GM06990 (cell line): ENCODE measurements at regions not wholly inside any gene's neighbourhood (a gene's known extent, or its start where the extent isn't known, plus 50 kb on each side); places are given as distances from the start of the nearest gene placed in this dataset.
A peak's percentile ranks its signal among the peaks of the same experiment; 100 is the strongest.

Experiments used
- DNase-seq: peaks from one replicate; pipeline ENCODE4 v3.0.0-alpha.2; 2011; ENCODE audit not compliant: insufficient read length; ENCODE audit errors: extremely low read depth
- H3K27me3 ChIP-seq: replicated peaks from 2 replicates; pipeline ENCODE4 v1.6.0; 2011; ENCODE audit warnings: low read length; ENCODE audit not compliant: control insufficient read depth, insufficient read depth
- H3K36me3 ChIP-seq: 2 replicates; pipeline ENCODE4 v1.5.1; 2011; ENCODE audit warnings: low read length; ENCODE audit not compliant: control insufficient read depth, insufficient read depth
- H3K4me3 ChIP-seq: replicated peaks from 2 replicates; pipeline ENCODE4 v1.5.1; 2011; ENCODE audit warnings: low read depth, mild to moderate bottlenecking, control low read depth, low read length
- CTCF ChIP-seq: IDR thresholded peaks from 2 replicates; pipeline ENCODE4 v1.5.1; 2011; ENCODE audit warnings: low read length, control low read depth, mild to moderate bottlenecking, inconsistent platforms; ENCODE audit not compliant: insufficient read depth, poor library complexity, severe bottlenecking

- Histone ChIP-seq H3K4me3 (no peak overlapping the region), H3K36me3 (no peaks in the 10 kb centered on the region), H3K27me3 (no peaks in the 10 kb centered on the region)
- DNase-seq = no peak
- TF ChIP-seq CTCF = no peak
Observed at GRCh38 chr3:118754406-118755252, 280.0 kb downstream of the IGSF11 start.

- Histone ChIP-seq H3K27me3 (no peaks in the 10 kb centered on the region), H3K36me3 (no peaks in the 10 kb centered on the region), H3K4me3 (no peak overlapping the region)
- DNase-seq = no peak
- no peak for TF ChIP-seq CTCF
Observed at GRCh38 chr3:118755253-118755801, 279.3 kb downstream of the IGSF11 start.

GRCh38 chr3:118760585-118761290, 273.9 kb downstream of the IGSF11 start:
- no peak overlapping the region for H3K4me3 ChIP-seq

GRCh38 chr3:118761291-118761606, 273.4 kb downstream of the IGSF11 start:
- TF ChIP-seq CTCF = no peak
- Histone ChIP-seq H3K27me3 (no peaks in the 10 kb centered on the region), H3K36me3 (no peaks in the 10 kb centered on the region; the same call in 1 of the 2 replicates), H3K4me3 (no peak overlapping the region)
- no peak for DNase-seq

More at GRCh38 chr3:118760585-118761290, 273.9 kb downstream of the IGSF11 start:
- Histone ChIP-seq H3K27me3 (no peaks in the 10 kb centered on the region), H3K36me3 (no peaks in the 10 kb centered on the region; the same call in 1 of the 2 replicates)
- peak; percentile 34 for TF ChIP-seq CTCF
- DNase-seq = no peak

GRCh38 chr3:118765636-118766305, 268.9 kb downstream of the IGSF11 start:
- no peak overlapping the region for H3K4me3 ChIP-seq
- no peak for TF ChIP-seq CTCF
- peaks cover 2% of the 10 kb centered on the region; the same call in 1 of the 2 replicates for H3K36me3 ChIP-seq
- no peaks in the 10 kb centered on the region for H3K27me3 ChIP-seq
- no peak for DNase-seq
